ENCODE measurements at regions not wholly inside any gene's neighbourhood (a gene's known extent, or its start where the extent isn't known, plus 50 kb on each side); places are given as distances from the start of the nearest gene placed in this dataset.

DNA sequence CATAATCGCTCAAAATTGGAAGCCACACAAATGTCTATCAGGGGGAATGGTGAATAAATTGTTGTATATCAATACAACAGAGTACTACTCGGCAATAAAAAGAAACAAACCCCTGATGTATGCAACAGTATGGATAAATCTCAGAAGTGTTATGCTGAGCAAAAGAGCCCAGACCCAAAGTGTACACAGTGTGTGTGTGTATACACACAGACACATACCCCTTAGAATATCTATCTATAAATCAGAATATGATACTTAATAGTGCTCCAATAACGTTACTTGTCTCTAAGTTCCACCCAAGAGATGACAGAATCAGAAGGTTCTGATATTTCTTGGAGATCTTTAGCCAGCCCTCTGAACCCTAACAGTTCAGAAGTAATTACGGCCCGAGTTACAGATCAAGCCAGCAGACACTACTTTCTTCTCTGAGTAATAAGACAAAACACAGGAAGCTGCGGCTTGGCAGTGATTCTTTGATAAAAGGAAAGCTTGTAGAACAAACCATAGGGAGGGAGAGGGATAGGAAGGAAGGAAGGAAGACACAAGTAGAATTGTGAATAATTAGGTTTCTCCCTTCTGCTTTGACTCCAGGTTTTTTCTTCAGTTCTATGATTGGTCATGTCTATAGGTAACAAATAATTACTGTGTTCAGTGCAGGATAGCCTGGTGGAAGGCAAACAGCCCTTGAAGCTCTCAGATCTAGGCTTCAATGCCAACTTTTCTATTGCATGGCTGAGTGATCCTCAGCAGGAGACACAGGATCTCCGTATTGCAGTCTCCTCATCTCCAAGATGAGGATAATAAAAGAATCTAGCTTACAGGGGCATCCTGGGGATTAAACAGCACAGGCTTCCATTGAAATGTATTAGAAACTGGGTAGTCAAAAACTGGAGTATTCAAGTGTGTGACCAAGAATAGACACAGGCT, 75.6 kb upstream of the TEAD1 start:
- TF ChIP-seq, protein P1, sequence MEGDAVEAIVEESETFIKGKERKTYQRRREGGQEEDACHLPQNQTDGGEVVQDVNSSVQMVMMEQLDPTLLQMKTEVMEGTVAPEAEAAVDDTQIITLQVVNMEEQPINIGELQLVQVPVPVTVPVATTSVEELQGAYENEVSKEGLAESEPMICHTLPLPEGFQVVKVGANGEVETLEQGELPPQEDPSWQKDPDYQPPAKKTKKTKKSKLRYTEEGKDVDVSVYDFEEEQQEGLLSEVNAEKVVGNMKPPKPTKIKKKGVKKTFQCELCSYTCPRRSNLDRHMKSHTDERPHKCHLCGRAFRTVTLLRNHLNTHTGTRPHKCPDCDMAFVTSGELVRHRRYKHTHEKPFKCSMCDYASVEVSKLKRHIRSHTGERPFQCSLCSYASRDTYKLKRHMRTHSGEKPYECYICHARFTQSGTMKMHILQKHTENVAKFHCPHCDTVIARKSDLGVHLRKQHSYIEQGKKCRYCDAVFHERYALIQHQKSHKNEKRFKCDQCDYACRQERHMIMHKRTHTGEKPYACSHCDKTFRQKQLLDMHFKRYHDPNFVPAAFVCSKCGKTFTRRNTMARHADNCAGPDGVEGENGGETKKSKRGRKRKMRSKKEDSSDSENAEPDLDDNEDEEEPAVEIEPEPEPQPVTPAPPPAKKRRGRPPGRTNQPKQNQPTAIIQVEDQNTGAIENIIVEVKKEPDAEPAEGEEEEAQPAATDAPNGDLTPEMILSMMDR (IDR thresholded peaks at IDR 0.05; ENCODE audit: poor library complexity) = no peak
- TF ChIP-seq EZH2 (IDR thresholded peaks at IDR 0.05; ENCODE audit: borderline replicate concordance) = no peak
